Keratinocyte (primary cell): ENCODE measurements at regions not wholly inside any gene's neighbourhood (a gene's known extent, or its start where the extent isn't known, plus 50 kb on each side); places are given as distances from the start of the nearest gene placed in this dataset.

Source experiments
- DNase-seq: peaks from one replicate; pipeline ENCODE4 v3.0.0-alpha.2; 2011; ENCODE audit warnings: low read depth, missing footprints, low spot score
- FAIRE-seq: peaks from 2 replicates; lab custom pipeline; 2011; peaks lifted over from hg19 to GRCh38; lab: Jason Lieb, UNC
- H2AFZ ChIP-seq: 2 replicates; pipeline ENCODE4 v1.6.0; 2012; ENCODE audit warnings: low read length, control low read depth, inconsistent platforms; ENCODE audit not compliant: control insufficient read depth
- H3K27ac ChIP-seq: 2 replicates; pipeline ENCODE4 v1.5.1; 2011; ENCODE audit warnings: low read length; ENCODE audit not compliant: control insufficient read depth, insufficient read depth
- H3K27me3 ChIP-seq: 3 replicates; pipeline ENCODE4 v1.6.0; 2011; ENCODE audit warnings: low read length; ENCODE audit not compliant: control insufficient read depth, insufficient read depth; ENCODE audit errors: extremely low read depth
- H3K36me3 ChIP-seq, 2 experiments: 2 replicates in 1 of 2; 3 replicates in 1 of 2; pipeline ENCODE4 v1.5.1; 2011; ENCODE audit warnings: low read length in 2 of 2, mild to moderate bottlenecking in 1 of 2; ENCODE audit not compliant: control insufficient read depth in 2 of 2, insufficient read depth in 2 of 2; ENCODE audit errors: extremely low read depth in 1 of 2
- H3K4me1 ChIP-seq: 3 replicates; pipeline ENCODE4 v1.5.1; 2011; ENCODE audit warnings: low read length; ENCODE audit not compliant: control insufficient read depth, insufficient read depth; ENCODE audit errors: extremely low read depth
- H3K4me2 ChIP-seq: 3 replicates; pipeline ENCODE4 v1.6.0; 2011; ENCODE audit warnings: low read depth, low read length; ENCODE audit not compliant: control insufficient read depth, insufficient read depth; ENCODE audit errors: extremely low read depth
- H3K4me3 ChIP-seq, 3 experiments: fragments of 200-600 bp in 1 of 3; sonication (generic) in 1 of 3; 2 replicates in 2 of 3; 3 replicates in 1 of 3; pipeline ENCODE4 v1.5.1; 2011 to 2016; ENCODE audit warnings: low read length in 3 of 3, mild to moderate bottlenecking in 3 of 3, control low read depth in 2 of 3, inconsistent platforms in 1 of 3, low read depth in 1 of 3, mixed read lengths in 1 of 3, mixed run types in 1 of 3, moderate library complexity in 1 of 3; ENCODE audit not compliant: control insufficient read depth in 2 of 3, insufficient read depth in 2 of 3; ENCODE audit errors: extremely low read depth in 1 of 3
- H3K79me2 ChIP-seq: 2 replicates; pipeline ENCODE4 v1.6.0; 2012; ENCODE audit warnings: low read length; ENCODE audit not compliant: control insufficient read depth, insufficient read depth
- H3K9ac ChIP-seq: 3 replicates; pipeline ENCODE4 v1.6.0; 2011; ENCODE audit warnings: low read length; ENCODE audit not compliant: control insufficient read depth, insufficient read depth; ENCODE audit errors: extremely low read depth
- H3K9me1 ChIP-seq: 3 replicates; pipeline ENCODE4 v1.6.0; 2011; ENCODE audit warnings: low read length; ENCODE audit not compliant: control insufficient read depth, insufficient read depth; ENCODE audit errors: extremely low read depth
- H3K9me3 ChIP-seq: 2 replicates; pipeline ENCODE4 v1.5.1; 2012; ENCODE audit warnings: low read depth, low read length; ENCODE audit not compliant: control insufficient read depth
- H4K20me1 ChIP-seq: 3 replicates; pipeline ENCODE4 v1.6.0; 2011; ENCODE audit warnings: low read length; ENCODE audit not compliant: control insufficient read depth, insufficient read depth; ENCODE audit errors: extremely low read depth
- CTCF ChIP-seq, 3 experiments: IDR thresholded peaks in 1 of 3; conservative IDR thresholded peaks in 1 of 3; optimal IDR thresholded peaks in 1 of 3; 2 replicates in 2 of 3; 3 replicates in 1 of 3; pipeline versions ENCODE3 to v1.5.1; 2011; ENCODE audit warnings: low read length in 3 of 3, mild to moderate bottlenecking in 3 of 3, moderate library complexity in 2 of 3, control low read depth in 1 of 3, inconsistent platforms in 1 of 3; ENCODE audit not compliant: insufficient read depth in 2 of 3; ENCODE audit errors: extremely low read depth in 1 of 3
- EZH2 ChIP-seq: IDR thresholded peaks from one replicate; pipeline ENCODE4 v1.6.1; 2012; ENCODE audit warnings: inconsistent platforms, mild to moderate bottlenecking, low read length, moderate library complexity
- dilution Hi-C: fragments of 300-500 bp; cut with MboI; formaldehyde crosslinking; loops from one replicate; pipeline ENCODE4 v1.7.0; 2020; ENCODE audit warnings: low sequenced_read_pairs; ENCODE audit not compliant: extremely low pct_ligation_motif_present

GRCh38 chr16:86958423-86958822 is 358.8 kb downstream of the C16orf95 start:
- no peak overlapping the region for H2AFZ ChIP-seq
- H3K9me3 ChIP-seq: peaks cover 2% of the 10 kb centered on the region
- dilution Hi-C loops: no loop called here
- H3K4me1 ChIP-seq: no peaks in the 10 kb centered on the region
- peaks cover 35% of the 10 kb centered on the region for H3K27me3 ChIP-seq
- no peak overlapping the region for H3K9ac ChIP-seq
- H4K20me1 ChIP-seq: no peaks in the 10 kb centered on the region
- no peak overlapping the region for H3K4me2 ChIP-seq
- FAIRE-seq (no peak), DNase-seq (no peak)
- H3K36me3 ChIP-seq: no peaks in the 10 kb centered on the region
- no peak overlapping the region for H3K27ac ChIP-seq
- H3K9me1 ChIP-seq: no peaks in the 10 kb centered on the region
- H3K79me2 ChIP-seq: no peaks in the 10 kb centered on the region
- TF ChIP-seq CTCF (optimal IDR thresholded peaks at IDR 0.05 in 1 of 3, IDR thresholded peaks at IDR 0.05 in 1 of 3, conservative IDR thresholded peaks at IDR 0.05 in 1 of 3; ENCODE audit: extremely low read depth in 1 of 3, insufficient read depth in 2 of 3, low read length in 3 of 3) (no peak), EZH2 (no peak)
- no peak overlapping the region for H3K4me3 ChIP-seq

- Histone ChIP-seq H3K27me3 (peaks cover 35% of the 10 kb centered on the region), H3K9me1 (no peaks in the 10 kb centered on the region), H3K4me2 (no peak overlapping the region), H3K27ac (no peak overlapping the region), H3K4me1 (no peaks in the 10 kb centered on the region), H3K36me3 (no peaks in the 10 kb centered on the region), H4K20me1 (no peaks in the 10 kb centered on the region), H3K9ac (no peak overlapping the region), H2AFZ (no peak overlapping the region), H3K9me3 (no peaks in the 10 kb centered on the region), H3K79me2 (no peaks in the 10 kb centered on the region), H3K4me3 (no peak overlapping the region)
- no peak for DNase-seq
- no peak for FAIRE-seq
- TF ChIP-seq EZH2 (no peak), CTCF (optimal IDR thresholded peaks at IDR 0.05 in 1 of 3, IDR thresholded peaks at IDR 0.05 in 1 of 3, conservative IDR thresholded peaks at IDR 0.05 in 1 of 3; ENCODE audit: extremely low read depth in 1 of 3, insufficient read depth in 2 of 3, low read length in 3 of 3) (no peak)
- dilution Hi-C loops: no loop called here
These were observed 358.0 kb downstream of the C16orf95 start for GRCh38 chr16:86959091-86959651.
